Chondrocyte (in vitro differentiated cells): ENCODE measurements at regions not wholly inside any gene's neighbourhood (a gene's known extent, or its start where the extent isn't known, plus 50 kb on each side); places are given as distances from the start of the nearest gene placed in this dataset.

Experiments
- DNase-seq: peaks from one replicate; pipeline ENCODE4 v3.0.0; 2021; ENCODE audit warnings: mixed read lengths, low spot score
- H3K27ac Mint-ChIP-seq: one replicate; pipeline ENCODE4 v1.8.0; 2021; ENCODE audit warnings: mild to moderate bottlenecking, moderate library complexity, mixed read lengths; ENCODE audit not compliant: unreplicated experiment
- H3K27me3 Mint-ChIP-seq: 2 replicates; pipeline ENCODE4 v1.8.0; 2021; ENCODE audit warnings: low read depth, mixed read lengths
- H3K36me3 Mint-ChIP-seq: 2 replicates; pipeline ENCODE4 v1.8.0; 2021; ENCODE audit warnings: low read depth, mixed read lengths
- H3K4me1 Mint-ChIP-seq: 2 replicates; pipeline ENCODE4 v1.8.0; 2021; ENCODE audit warnings: low read depth, mild to moderate bottlenecking, mixed read lengths
- H3K4me3 Mint-ChIP-seq: one replicate; pipeline ENCODE4 v1.8.0; 2021; ENCODE audit warnings: mild to moderate bottlenecking, moderate library complexity, mixed read lengths; ENCODE audit not compliant: unreplicated experiment
- H3K9me3 Mint-ChIP-seq: 2 replicates; pipeline ENCODE4 v1.8.0; 2021; ENCODE audit warnings: low read depth, mixed read lengths
- TF ChIP-seq, protein P1 (sequence below): fragments of 200-600 bp; sonication (generic); IDR thresholded peaks from 2 replicates; pipeline ENCODE4 v1.5.0; 2021; ENCODE audit warnings: antibody characterized with exemption, mild to moderate bottlenecking, moderate library complexity

- H3K4me1 Mint-ChIP-seq, result peaks cover 10% of the 10 kb centered on the region
- no peaks in the 10 kb centered on the region for H3K36me3 Mint-ChIP-seq
- H3K27ac Mint-ChIP-seq, result no peak overlapping the region
- no peak overlapping the region for H3K4me3 Mint-ChIP-seq
- no peak for DNase-seq
- TF ChIP-seq, protein P1, sequence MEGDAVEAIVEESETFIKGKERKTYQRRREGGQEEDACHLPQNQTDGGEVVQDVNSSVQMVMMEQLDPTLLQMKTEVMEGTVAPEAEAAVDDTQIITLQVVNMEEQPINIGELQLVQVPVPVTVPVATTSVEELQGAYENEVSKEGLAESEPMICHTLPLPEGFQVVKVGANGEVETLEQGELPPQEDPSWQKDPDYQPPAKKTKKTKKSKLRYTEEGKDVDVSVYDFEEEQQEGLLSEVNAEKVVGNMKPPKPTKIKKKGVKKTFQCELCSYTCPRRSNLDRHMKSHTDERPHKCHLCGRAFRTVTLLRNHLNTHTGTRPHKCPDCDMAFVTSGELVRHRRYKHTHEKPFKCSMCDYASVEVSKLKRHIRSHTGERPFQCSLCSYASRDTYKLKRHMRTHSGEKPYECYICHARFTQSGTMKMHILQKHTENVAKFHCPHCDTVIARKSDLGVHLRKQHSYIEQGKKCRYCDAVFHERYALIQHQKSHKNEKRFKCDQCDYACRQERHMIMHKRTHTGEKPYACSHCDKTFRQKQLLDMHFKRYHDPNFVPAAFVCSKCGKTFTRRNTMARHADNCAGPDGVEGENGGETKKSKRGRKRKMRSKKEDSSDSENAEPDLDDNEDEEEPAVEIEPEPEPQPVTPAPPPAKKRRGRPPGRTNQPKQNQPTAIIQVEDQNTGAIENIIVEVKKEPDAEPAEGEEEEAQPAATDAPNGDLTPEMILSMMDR, result no peak
- peaks cover 9% of the 10 kb centered on the region for H3K9me3 Mint-ChIP-seq
- no peaks in the 10 kb centered on the region for H3K27me3 Mint-ChIP-seq
Observed at GRCh38 chr3:56917361-56918110, 115.8 kb upstream of the ARHGEF3 start.

GRCh38 chr3:56916716-56917360, 115.1 kb upstream of the ARHGEF3 start:
- H3K27ac Mint-ChIP-seq, result no peak overlapping the region
- DNase-seq, result no peak
- H3K4me3 Mint-ChIP-seq, result no peak overlapping the region
- H3K9me3 Mint-ChIP-seq, result peaks cover 9% of the 10 kb centered on the region
- H3K27me3 Mint-ChIP-seq, result no peaks in the 10 kb centered on the region
- H3K36me3 Mint-ChIP-seq, result no peaks in the 10 kb centered on the region
- TF ChIP-seq, protein P1, result no peak
- H3K4me1 Mint-ChIP-seq, result peaks cover 5% of the 10 kb centered on the region

GRCh38 chr3:56915966-56916586, 114.3 kb upstream of the ARHGEF3 start:
- Mint-ChIP-seq H3K27me3 (no peaks in the 10 kb centered on the region), H3K4me1 (no peaks in the 10 kb centered on the region), H3K9me3 (peaks cover 9% of the 10 kb centered on the region), H3K27ac (no peak overlapping the region), H3K4me3 (no peak overlapping the region), H3K36me3 (no peaks in the 10 kb centered on the region)
- TF ChIP-seq, protein P1, result no peak
- DNase-seq, result no peak

DNA sequence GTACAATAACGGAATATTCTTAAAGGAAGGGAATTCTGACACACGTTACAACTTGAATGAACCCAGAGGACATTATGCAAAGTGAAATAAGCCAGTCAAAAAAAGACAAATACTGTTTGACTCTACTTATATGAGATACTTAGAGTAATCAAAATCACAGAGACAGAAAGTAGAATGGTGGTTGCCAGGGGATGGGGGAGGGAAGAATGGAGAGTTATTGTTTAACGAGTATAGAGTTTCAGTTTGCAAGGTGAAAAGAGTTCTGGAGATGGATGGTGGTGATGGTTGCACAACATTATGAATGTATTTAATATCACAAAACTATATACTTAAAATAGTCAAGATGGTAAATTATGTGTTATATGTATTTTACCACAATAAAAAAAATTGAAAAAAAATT, 112.9 kb upstream of the ARHGEF3 start:
- no peak for DNase-seq
- TF ChIP-seq, protein P1, result no peak
- no peaks in the 10 kb centered on the region for H3K27me3 Mint-ChIP-seq
- H3K4me3 Mint-ChIP-seq, result no peak overlapping the region
- no peak overlapping the region for H3K27ac Mint-ChIP-seq
- no peaks in the 10 kb centered on the region for H3K36me3 Mint-ChIP-seq
- peaks cover 9% of the 10 kb centered on the region for H3K9me3 Mint-ChIP-seq
- no peaks in the 10 kb centered on the region for H3K4me1 Mint-ChIP-seq

GRCh38 chr3:56911363-56911762, 109.6 kb upstream of the ARHGEF3 start:
- TF ChIP-seq, protein P1, result no peak
- H3K4me3 Mint-ChIP-seq, result no peak overlapping the region
- peaks cover 9% of the 10 kb centered on the region for H3K9me3 Mint-ChIP-seq
- no peaks in the 10 kb centered on the region for H3K4me1 Mint-ChIP-seq
- no peaks in the 10 kb centered on the region for H3K36me3 Mint-ChIP-seq
- no peaks in the 10 kb centered on the region for H3K27me3 Mint-ChIP-seq
- no peak for DNase-seq
- H3K27ac Mint-ChIP-seq, result no peak overlapping the region
